ENCODE measurements at regions not wholly inside any gene's neighbourhood (a gene's known extent, or its start where the extent isn't known, plus 50 kb on each side); places are given as distances from the start of the nearest gene placed in this dataset.

DNA sequence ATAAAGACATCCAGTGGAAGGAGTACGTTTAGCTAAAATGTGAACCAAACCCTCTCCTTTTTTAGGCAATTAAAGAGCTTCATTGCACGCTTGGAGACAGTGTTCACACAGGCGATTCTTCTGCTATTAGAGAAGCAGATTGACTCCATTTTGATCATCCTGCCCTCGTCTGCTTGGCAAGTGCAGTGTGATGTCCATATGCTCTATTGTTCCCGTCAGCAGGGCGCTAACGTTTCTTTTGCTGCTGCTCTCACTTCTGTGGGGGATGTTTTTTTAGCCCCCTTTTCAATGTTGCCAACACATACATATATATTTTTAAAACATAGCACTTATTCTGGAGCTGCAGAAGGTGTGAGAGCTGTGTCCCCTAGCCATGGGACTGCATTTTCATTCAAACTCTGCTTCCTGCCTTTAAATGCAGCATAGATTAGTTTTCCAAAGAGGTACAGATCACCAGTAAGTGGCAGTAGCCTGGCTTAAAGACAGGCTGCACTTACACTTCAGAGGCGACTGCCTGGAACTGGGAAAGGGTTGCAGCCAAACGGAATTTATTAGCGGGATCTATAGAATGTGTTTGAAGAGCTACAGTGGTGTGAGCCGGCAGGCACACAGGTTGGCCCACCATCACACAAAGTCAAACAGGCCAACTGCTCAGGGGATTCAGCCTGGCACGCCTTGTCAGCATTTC, 292.6 kb upstream of the DPH6 start:
- no peaks in the 10 kb centered on the region for H3K36me3 Mint-ChIP-seq (ENCODE audit: insufficient read depth)
- no peaks in the 10 kb centered on the region for H3K9me3 Mint-ChIP-seq
- ATAC-seq: no peak
- no peaks in the 10 kb centered on the region for H3K27me3 Mint-ChIP-seq (ENCODE audit: low read depth)
- no peak for DNase-seq
- no peak overlapping the region for H3K4me3 Mint-ChIP-seq
- no peaks in the 10 kb centered on the region for H3K4me1 Mint-ChIP-seq (ENCODE audit: low read depth)

DNA sequence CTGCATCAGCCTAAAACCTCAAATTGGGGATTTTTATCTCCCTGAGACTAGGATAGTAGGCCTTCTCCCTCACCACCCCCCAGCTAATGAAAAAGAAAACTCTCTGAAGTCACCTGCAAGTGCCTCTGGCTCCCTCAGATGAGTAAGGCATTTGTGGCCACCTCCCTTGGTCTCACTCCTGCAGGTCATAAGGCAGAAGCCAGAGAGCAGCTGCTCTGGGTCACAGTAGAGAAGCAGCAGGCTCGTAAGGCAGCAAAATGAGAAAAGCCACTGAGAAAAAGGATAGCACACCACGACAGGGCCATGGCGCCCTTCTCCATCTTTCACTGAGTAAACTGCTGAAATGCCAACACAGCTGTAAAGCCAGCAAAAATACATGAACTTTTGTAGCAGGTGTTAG, 296.7 kb upstream of the DPH6 start:
- Mint-ChIP-seq H3K4me1 (ENCODE audit: low read depth) (no peaks in the 10 kb centered on the region), H3K9me3 (no peaks in the 10 kb centered on the region), H3K36me3 (ENCODE audit: insufficient read depth) (no peaks in the 10 kb centered on the region), H3K4me3 (no peak overlapping the region), H3K27me3 (ENCODE audit: low read depth) (peaks cover 6% of the 10 kb centered on the region)
- ATAC-seq (no peak), DNase-seq (no peak)

DNA sequence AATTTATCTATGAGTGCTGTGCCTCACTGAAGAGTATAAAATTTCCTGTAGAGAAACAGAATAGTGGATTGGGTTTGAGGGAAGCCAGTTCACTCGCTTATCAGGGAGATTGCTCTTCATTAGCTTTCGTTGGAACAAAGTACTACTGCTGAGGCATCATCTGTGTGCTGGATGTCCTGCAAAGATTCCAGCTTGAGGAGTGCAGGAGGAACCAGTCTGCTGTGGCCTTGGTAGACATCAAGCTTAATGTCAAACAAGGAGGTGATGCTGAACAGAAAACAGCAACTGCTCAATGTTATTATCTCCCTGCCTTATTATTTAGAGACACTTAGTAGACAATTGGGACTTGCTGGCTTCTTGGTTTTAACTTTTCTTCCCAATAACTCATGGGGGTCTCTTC, 297.5 kb upstream of the DPH6 start:
- Mint-ChIP-seq H3K4me3 (no peak overlapping the region), H3K27me3 (ENCODE audit: low read depth) (peaks cover 6% of the 10 kb centered on the region), H3K4me1 (ENCODE audit: low read depth) (no peaks in the 10 kb centered on the region), H3K9me3 (no peaks in the 10 kb centered on the region), H3K36me3 (ENCODE audit: insufficient read depth) (no peaks in the 10 kb centered on the region)
- ATAC-seq: no peak
- no peak for DNase-seq

DNA sequence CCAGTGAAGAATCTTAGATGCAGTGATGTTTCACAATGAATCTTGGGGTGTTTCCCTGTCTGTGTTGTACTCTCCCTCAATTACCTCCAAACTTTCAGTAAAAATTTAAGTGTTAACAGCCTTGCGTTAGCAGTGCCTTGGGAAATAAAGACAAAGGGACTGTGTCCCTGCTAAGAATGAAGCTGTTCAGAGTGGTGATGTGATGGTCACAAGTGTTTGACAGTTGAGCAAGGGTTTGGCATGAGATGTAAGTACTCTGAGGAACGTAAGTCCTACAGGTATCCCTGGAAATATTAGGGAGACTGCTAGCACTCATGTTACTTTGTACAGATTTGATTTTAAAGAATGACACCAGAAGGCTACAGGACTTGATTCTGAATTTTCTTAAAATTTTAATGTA, 304.3 kb upstream of the DPH6 start:
- Mint-ChIP-seq H3K4me3 (no peak overlapping the region), H3K4me1 (ENCODE audit: low read depth) (no peaks in the 10 kb centered on the region), H3K9me3 (no peaks in the 10 kb centered on the region), H3K27me3 (ENCODE audit: low read depth) (peaks cover 6% of the 10 kb centered on the region), H3K36me3 (ENCODE audit: insufficient read depth) (no peaks in the 10 kb centered on the region)
- no peak for ATAC-seq
- DNase-seq: no peak

DNA sequence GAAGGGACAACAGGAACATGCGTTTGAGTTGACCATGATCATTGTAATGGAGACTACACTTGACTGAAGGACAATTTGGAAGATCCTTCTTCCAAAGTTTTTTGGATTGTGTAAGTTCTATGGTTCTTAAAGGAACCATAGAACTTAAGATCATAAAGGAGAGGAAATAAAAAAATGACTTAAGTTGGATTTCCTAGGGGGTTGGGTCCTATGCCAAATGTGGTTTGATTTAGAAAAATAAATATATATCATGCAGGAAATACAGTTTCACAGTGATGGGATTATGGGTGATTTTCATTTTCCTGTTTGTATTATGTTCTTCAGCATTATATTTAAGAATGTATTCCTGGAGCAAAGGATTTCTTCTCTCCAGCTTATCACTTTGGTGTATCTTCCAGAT, 305.5 kb upstream of the DPH6 start:
- Mint-ChIP-seq H3K36me3 (ENCODE audit: insufficient read depth) (no peaks in the 10 kb centered on the region), H3K4me1 (ENCODE audit: low read depth) (no peaks in the 10 kb centered on the region), H3K9me3 (no peaks in the 10 kb centered on the region), H3K4me3 (no peak overlapping the region), H3K27me3 (ENCODE audit: low read depth) (peaks cover 6% of the 10 kb centered on the region)
- DNase-seq (no peak), ATAC-seq (no peak)

DNA sequence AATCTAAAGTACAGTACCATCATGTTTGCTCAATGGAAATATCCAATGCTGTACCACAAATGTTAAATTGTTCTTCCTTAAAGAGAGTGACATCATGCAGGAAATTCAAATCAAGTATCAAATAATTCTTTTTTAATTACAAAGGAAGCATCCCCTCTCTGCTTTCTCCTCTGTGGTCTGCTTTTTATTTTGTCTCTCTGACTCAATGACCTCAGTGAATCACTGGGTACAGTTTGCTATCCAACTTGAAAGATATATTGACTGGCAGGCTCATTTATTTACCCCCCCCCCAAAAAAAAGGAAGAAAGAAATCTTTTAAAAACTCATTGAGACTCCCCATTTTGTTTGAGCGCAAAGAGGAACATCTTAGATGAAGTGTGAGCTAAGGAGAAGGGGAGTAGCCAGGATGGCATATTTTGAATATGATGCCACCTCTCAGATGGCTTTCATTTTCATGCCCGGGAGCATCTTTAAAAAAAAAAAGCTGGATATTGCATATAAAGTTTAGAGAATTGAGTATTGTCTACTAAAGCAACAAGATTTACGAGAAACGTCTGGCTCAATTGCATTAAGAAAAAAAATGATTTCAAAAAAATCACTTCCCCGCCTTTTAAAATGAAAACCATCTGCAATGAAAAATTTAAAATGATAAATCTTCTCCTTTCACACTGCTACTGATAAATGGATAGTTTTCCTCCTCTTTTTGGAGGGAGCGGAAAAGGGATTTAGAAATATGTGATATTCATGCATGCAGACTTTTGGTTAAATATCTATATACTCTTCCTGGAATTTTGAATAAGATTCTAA, 307.1 kb upstream of the DPH6 start:
- no peak for DNase-seq
- H3K36me3 Mint-ChIP-seq (ENCODE audit: insufficient read depth): no peaks in the 10 kb centered on the region
- no peak overlapping the region for H3K4me3 Mint-ChIP-seq
- H3K9me3 Mint-ChIP-seq: no peaks in the 10 kb centered on the region
- no peaks in the 10 kb centered on the region for H3K27me3 Mint-ChIP-seq (ENCODE audit: low read depth)
- ATAC-seq: no peak
- no peaks in the 10 kb centered on the region for H3K4me1 Mint-ChIP-seq (ENCODE audit: low read depth)

DNA sequence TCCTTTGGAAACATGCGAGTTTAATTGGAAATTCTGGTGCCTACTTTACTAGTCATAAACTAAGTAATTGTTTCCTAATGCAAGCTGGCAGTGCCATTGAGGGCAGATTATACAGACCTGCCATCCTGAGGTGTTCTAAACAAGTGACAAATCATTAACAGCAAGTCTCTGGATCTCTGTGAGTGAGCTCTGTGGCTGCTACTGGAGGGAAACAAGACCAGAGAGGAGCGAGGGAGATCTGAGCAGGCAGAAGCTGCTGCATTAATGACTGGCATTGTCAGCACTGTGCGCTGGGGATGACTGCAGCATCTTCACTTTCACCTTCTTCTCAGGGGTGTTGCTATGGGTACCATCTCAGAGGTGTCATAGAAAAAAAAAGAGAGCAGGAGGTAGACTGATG, 308.4 kb upstream of the DPH6 start:
- DNase-seq (no peak), ATAC-seq (no peak)
- H3K4me1 Mint-ChIP-seq (ENCODE audit: low read depth): no peaks in the 10 kb centered on the region
- H3K4me3 Mint-ChIP-seq: no peak overlapping the region
- H3K9me3 Mint-ChIP-seq: no peaks in the 10 kb centered on the region
- no peaks in the 10 kb centered on the region for H3K27me3 Mint-ChIP-seq (ENCODE audit: low read depth)
- no peaks in the 10 kb centered on the region for H3K36me3 Mint-ChIP-seq (ENCODE audit: insufficient read depth)

DNA sequence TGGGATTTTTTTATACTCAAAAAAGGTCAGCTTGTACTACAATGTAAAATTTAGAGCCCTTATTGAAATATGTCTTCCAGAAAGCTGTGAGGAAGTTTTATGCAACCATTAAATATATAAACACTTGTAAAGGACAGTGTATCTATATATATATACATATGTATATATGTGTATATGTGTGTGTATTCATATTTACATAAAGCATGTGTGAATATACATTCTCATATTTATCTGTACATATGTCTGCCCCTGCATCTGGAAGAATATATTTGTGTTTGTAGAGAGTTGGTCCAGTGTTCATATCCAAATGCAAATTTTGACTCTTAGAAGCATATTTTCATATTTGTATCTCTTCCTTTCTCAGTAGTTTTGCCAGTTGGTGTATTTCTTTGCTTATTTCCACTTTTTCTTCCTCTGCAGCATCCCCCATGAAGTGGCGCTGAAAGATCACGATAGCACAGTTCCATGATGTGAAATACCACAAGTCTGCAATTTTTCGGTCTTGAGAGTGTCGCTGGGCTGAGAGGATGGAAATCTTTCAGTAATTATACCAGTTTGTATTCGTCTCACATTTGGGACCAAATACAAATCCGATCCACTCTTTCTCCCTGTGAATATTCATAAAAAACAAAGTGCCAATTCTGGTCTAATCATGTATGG, 311.7 kb upstream of the DPH6 start:
- H3K36me3 Mint-ChIP-seq (ENCODE audit: insufficient read depth): no peaks in the 10 kb centered on the region

DNA sequence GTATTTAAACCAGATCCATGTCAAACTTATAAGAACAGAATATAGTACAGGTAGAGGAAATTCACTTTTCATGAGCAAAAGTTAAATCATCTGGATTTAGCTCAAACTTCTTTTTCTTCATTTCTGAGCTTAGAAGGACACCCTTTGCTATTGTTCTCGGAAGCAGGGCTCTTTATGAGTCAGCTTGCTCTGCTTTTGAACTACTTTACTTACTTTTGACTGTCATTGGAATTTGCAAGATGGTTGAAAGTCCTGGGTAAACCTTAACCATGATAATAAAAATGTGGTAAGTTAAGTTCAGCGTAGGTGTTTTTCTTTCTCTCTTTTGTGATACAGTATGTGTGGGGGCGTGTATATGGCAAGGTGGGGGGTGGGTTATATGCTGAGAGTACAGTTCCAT, 312.7 kb upstream of the DPH6 start:
- Mint-ChIP-seq H3K27me3 (ENCODE audit: low read depth) (no peaks in the 10 kb centered on the region), H3K4me1 (ENCODE audit: low read depth) (no peaks in the 10 kb centered on the region), H3K9me3 (no peaks in the 10 kb centered on the region), H3K4me3 (no peak overlapping the region), H3K36me3 (ENCODE audit: insufficient read depth) (no peaks in the 10 kb centered on the region)
- DNase-seq (no peak), ATAC-seq (no peak)

More for the DNA sequence above, 311.7 kb upstream of the DPH6 start:
- Mint-ChIP-seq H3K4me1 (ENCODE audit: low read depth) (no peaks in the 10 kb centered on the region), H3K9me3 (no peaks in the 10 kb centered on the region), H3K27me3 (ENCODE audit: low read depth) (no peaks in the 10 kb centered on the region), H3K4me3 (no peak overlapping the region)
- ATAC-seq (no peak), DNase-seq (no peak)

DNA sequence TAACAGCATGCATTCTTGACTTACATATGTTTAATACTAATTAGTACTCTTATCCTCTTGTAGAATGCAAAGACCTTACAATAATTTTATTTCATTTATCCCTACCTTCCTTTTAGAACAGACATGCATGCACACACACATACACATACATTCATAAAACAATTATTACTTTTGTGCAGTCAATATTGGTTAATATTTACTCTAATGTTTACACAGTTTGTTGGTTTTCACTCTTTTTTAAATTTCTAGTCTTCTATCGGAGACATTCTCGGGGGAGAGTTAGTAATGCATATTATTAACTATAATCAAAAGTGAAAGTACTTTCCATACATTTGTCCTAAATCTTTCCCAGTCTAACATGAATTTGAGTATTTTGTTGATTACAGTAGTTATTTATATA, 317.7 kb upstream of the DPH6 start:
- no peaks in the 10 kb centered on the region for H3K27me3 Mint-ChIP-seq (ENCODE audit: low read depth)
- no peaks in the 10 kb centered on the region for H3K9me3 Mint-ChIP-seq
- no peaks in the 10 kb centered on the region for H3K4me1 Mint-ChIP-seq (ENCODE audit: low read depth)
- H3K36me3 Mint-ChIP-seq (ENCODE audit: insufficient read depth): no peaks in the 10 kb centered on the region
- ATAC-seq: no peak
- DNase-seq: no peak
- no peak overlapping the region for H3K4me3 Mint-ChIP-seq

DNA sequence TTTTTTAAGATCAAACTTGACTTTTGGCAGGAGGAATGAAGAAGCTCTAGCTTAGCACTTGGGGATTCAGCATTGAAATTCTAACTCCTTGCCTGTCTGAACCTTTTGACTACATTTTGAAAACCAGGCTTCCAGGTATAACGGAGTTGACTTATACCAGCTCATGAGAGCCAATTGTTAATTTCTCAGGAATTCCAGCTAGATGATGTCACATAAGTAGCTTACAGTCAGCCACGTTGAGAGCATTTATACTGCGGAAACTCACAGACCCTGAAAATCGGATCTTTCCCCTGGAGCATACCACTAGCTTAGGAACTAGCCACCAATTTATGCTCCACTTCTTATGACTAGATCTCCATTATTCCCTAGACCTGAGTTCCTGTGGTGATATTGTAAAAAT, 321.4 kb upstream of the DPH6 start:
- no peaks in the 10 kb centered on the region for H3K9me3 Mint-ChIP-seq
- H3K4me3 Mint-ChIP-seq: no peak overlapping the region
- H3K4me1 Mint-ChIP-seq (ENCODE audit: low read depth): no peaks in the 10 kb centered on the region
- no peaks in the 10 kb centered on the region for H3K27me3 Mint-ChIP-seq (ENCODE audit: low read depth)
- DNase-seq (no peak), ATAC-seq (no peak)
- no peaks in the 10 kb centered on the region for H3K36me3 Mint-ChIP-seq (ENCODE audit: insufficient read depth)

DNA sequence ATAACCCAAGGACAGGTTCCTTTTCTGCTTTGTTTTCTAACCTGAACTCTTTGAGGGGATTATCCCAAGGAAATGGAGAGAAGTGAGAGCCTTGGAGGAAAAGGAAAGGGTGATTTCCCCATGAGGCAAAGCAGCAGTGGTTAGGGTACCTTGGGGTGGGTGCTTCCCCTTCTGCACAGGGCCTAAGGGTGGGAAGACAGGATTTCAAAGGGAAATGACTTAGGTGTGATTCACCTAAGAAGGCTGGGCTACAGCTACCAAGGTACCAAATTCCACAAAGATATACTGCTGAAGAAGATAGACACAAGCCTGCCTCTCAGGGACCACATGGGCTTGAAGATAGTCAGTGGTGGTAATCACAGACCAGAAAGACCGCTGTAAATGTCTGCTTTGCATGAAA, 325.3 kb upstream of the DPH6 start:
- no peaks in the 10 kb centered on the region for H3K36me3 Mint-ChIP-seq (ENCODE audit: insufficient read depth)
- DNase-seq: no peak
- no peaks in the 10 kb centered on the region for H3K9me3 Mint-ChIP-seq
- H3K27me3 Mint-ChIP-seq (ENCODE audit: low read depth): no peaks in the 10 kb centered on the region
- H3K4me1 Mint-ChIP-seq (ENCODE audit: low read depth): no peaks in the 10 kb centered on the region
- ATAC-seq: no peak
- no peak overlapping the region for H3K4me3 Mint-ChIP-seq

DNA sequence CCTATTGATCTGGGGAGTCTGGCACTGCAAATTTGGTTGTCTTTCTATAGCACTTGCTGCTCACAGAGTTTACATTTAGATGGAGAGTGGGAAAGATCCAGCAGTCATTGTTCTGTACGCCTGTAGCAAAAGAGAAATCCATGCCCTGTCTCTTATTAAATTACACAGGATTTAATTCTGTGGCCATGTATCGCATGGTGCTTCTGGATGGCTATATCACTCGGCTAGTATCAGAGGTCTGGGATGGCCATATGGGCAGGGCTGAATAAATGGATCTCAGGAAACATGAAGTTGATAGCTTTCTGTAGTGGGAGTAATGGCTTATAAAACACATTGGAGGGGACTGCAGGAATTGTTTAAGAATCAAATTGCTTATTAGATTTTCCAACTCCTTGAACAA, 325.8 kb upstream of the DPH6 start:
- DNase-seq: no peak
- Mint-ChIP-seq H3K27me3 (ENCODE audit: low read depth) (no peaks in the 10 kb centered on the region), H3K36me3 (ENCODE audit: insufficient read depth) (no peaks in the 10 kb centered on the region), H3K4me3 (no peak overlapping the region), H3K9me3 (no peaks in the 10 kb centered on the region), H3K4me1 (ENCODE audit: low read depth) (no peaks in the 10 kb centered on the region)
- no peak for ATAC-seq

DNA sequence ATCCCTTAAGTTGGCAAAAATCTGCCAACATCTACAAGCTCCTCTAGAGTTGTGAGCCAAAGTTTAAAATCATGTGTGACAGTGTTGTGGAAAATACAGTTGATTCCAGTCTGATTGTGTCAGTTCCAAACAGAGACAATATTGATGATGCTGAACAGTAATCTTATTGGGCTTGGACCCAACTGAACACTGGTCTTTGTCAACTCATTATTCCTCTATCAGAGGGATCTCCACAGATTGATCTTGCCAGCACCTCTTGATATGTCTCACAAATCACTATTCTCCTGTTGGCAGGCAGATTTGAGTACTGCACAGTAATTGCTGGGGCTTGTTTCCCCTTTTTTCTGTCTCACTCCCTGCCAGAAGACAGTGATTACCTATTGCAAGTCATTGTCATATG, 326.6 kb upstream of the DPH6 start:
- H3K9me3 Mint-ChIP-seq: no peaks in the 10 kb centered on the region
- no peaks in the 10 kb centered on the region for H3K36me3 Mint-ChIP-seq (ENCODE audit: insufficient read depth)
- ATAC-seq: no peak
- no peaks in the 10 kb centered on the region for H3K27me3 Mint-ChIP-seq (ENCODE audit: low read depth)
- no peaks in the 10 kb centered on the region for H3K4me1 Mint-ChIP-seq (ENCODE audit: low read depth)
- no peak for DNase-seq
- H3K4me3 Mint-ChIP-seq: no peak overlapping the region

Data from activated T-cell treated with anti-CD3 and anti-CD28 coated beads, Interleukin-2, amount 50 U/mL, for 4 hours (primary cell).